ENCODE measurements at regions not wholly inside any gene's neighbourhood (a gene's known extent, or its start where the extent isn't known, plus 50 kb on each side); places are given as distances from the start of the nearest gene placed in this dataset.
A peak's percentile ranks its signal among the peaks of the same experiment; 100 is the strongest.
"Not testable (repeated sequence)": the region's sequence is repeated elsewhere in the genome, so short reads cannot be mapped to it uniquely, and the experiment has no call there.

GRCh38 chr5:83857341-83857740, 136.7 kb upstream of the HAPLN1 start:
- TF ChIP-seq CTCF (conservative IDR thresholded peaks at IDR 0.05; ENCODE audit: low read depth, low read length): no peak
- DNase-seq (ENCODE audit: low read depth): no peak
- H3K4me3 ChIP-seq (ENCODE audit: low read depth, low read length): no peak overlapping the region

- TF ChIP-seq CTCF (conservative IDR thresholded peaks at IDR 0.05; ENCODE audit: low read depth, low read length): no peak
- DNase-seq (ENCODE audit: low read depth): no peak
- H3K4me3 ChIP-seq (ENCODE audit: low read depth, low read length): no peak overlapping the region
Measured at GRCh38 chr5:83856881-83857280, 136.2 kb upstream of the HAPLN1 start.

- not testable (repeated sequence) for DNase-seq (ENCODE audit: low read depth); H3K4me3 ChIP-seq (ENCODE audit: low read depth, low read length)
Measured at GRCh38 chr5:83850412-83850811, 129.8 kb upstream of the HAPLN1 start.

GRCh38 chr5:83848941-83849340, 128.3 kb upstream of the HAPLN1 start:
- no peak overlapping the region for H3K4me3 ChIP-seq (ENCODE audit: low read depth, low read length)
- no peak for TF ChIP-seq CTCF (conservative IDR thresholded peaks at IDR 0.05; ENCODE audit: low read depth, low read length)
- no peak for DNase-seq (ENCODE audit: low read depth)

GRCh38 chr5:83846624-83847350, 126.1 kb upstream of the HAPLN1 start:
- TF ChIP-seq CTCF (conservative IDR thresholded peaks at IDR 0.05; ENCODE audit: low read depth, low read length): no peak
- H3K4me3 ChIP-seq (ENCODE audit: low read depth, low read length): no peak overlapping the region
- no peak for DNase-seq (ENCODE audit: low read depth)

- peak; percentile 98 for DNase-seq (ENCODE audit: low read depth)
- H3K4me3 ChIP-seq (ENCODE audit: low read depth, low read length): no peak overlapping the region
- TF ChIP-seq CTCF (conservative IDR thresholded peaks at IDR 0.05; ENCODE audit: low read depth, low read length): no peak
Measured at GRCh38 chr5:83844449-83845068, 123.9 kb upstream of the HAPLN1 start.

GRCh38 chr5:83839788-83840187, 119.1 kb upstream of the HAPLN1 start:
- no peak for DNase-seq (ENCODE audit: low read depth)
- TF ChIP-seq CTCF (conservative IDR thresholded peaks at IDR 0.05; ENCODE audit: low read depth, low read length): no peak
- no peak overlapping the region for H3K4me3 ChIP-seq (ENCODE audit: low read depth, low read length)

Data from choroid plexus epithelial cell (primary cell).